Neural progenitor cell (in vitro differentiated cells): ENCODE measurements at regions not wholly inside any gene's neighbourhood (a gene's known extent, or its start where the extent isn't known, plus 50 kb on each side); places are given as distances from the start of the nearest gene placed in this dataset.
A peak's percentile ranks its signal among the peaks of the same experiment; 100 is the strongest.

Source experiments
- DNase-seq: peaks from one replicate; pipeline ENCODE4 v3.0.0-alpha.2; 2016; ENCODE audit warnings: low spot score
- H2AFZ ChIP-seq: fragments of 200-600 bp; sonication (generic); replicated peaks from 2 replicates; pipeline ENCODE4 v1.6.1; 2016; ENCODE audit warnings: antibody characterized with exemption
- H3F3A ChIP-seq: fragments of 200-600 bp; sonication (generic); 2 replicates; pipeline ENCODE4 v1.6.1; 2016; ENCODE audit warnings: antibody characterized with exemption, low read depth
- H3K27ac ChIP-seq: fragments of 200-600 bp; sonication (generic); 2 replicates; pipeline ENCODE4 v1.5.1; 2016; ENCODE audit warnings: mild to moderate bottlenecking
- H3K27me3 ChIP-seq: fragments of 200-600 bp; sonication (generic); 2 replicates; pipeline ENCODE4 v1.6.1; 2016; ENCODE audit warnings: mild to moderate bottlenecking, moderate library complexity
- H3K36me3 ChIP-seq: fragments of 200-600 bp; sonication (generic); 2 replicates; pipeline ENCODE4 v1.5.1; 2016
- H3K4me1 ChIP-seq: fragments of 200-600 bp; sonication (generic); 2 replicates; pipeline ENCODE4 v1.6.1; 2016; ENCODE audit warnings: mixed run types
- H3K4me2 ChIP-seq: fragments of 200-600 bp; sonication (generic); 2 replicates; pipeline ENCODE4 v1.6.1; 2016
- H3K4me3 ChIP-seq: fragments of 200-600 bp; sonication (generic); 2 replicates; pipeline ENCODE4 v1.5.1; 2016
- H3K79me2 ChIP-seq: fragments of 200-600 bp; sonication (generic); 2 replicates; pipeline ENCODE4 v1.6.1; 2016; ENCODE audit warnings: low read depth
- H3K9ac ChIP-seq: fragments of 200-600 bp; sonication (generic); 2 replicates; pipeline ENCODE4 v1.6.1; 2016
- H3K9me3 ChIP-seq: fragments of 200-600 bp; sonication (generic); 2 replicates; pipeline ENCODE4 v1.5.1; 2016; ENCODE audit warnings: low read depth
- H4K20me1 ChIP-seq: fragments of 200-600 bp; sonication (generic); 2 replicates; pipeline ENCODE4 v1.6.1; 2016; ENCODE audit warnings: low read depth
- H3K27ac Mint-ChIP-seq: 3 replicates; pipeline ENCODE4 v1.8.0; 2021; ENCODE audit warnings: mixed read lengths
- H3K27me3 Mint-ChIP-seq: 2 replicates; pipeline ENCODE4 v1.8.0; 2022; ENCODE audit warnings: low read depth, mild to moderate bottlenecking, inconsistent platforms, moderate library complexity, mixed read lengths; ENCODE audit not compliant: insufficient read depth
- H3K36me3 Mint-ChIP-seq: 3 replicates; pipeline ENCODE4 v1.8.0; 2021; ENCODE audit warnings: mixed read lengths
- H3K4me1 Mint-ChIP-seq: 3 replicates; pipeline ENCODE4 v1.8.0; 2021; ENCODE audit warnings: mixed read lengths
- H3K4me3 Mint-ChIP-seq: 3 replicates; pipeline ENCODE4 v1.8.0; 2021; ENCODE audit warnings: mild to moderate bottlenecking, moderate library complexity, mixed read lengths
- H3K9me3 Mint-ChIP-seq: 3 replicates; pipeline ENCODE4 v1.8.0; 2020; ENCODE audit warnings: mixed read lengths
- CTCF ChIP-seq: fragments of 200-600 bp; sonication (generic); IDR thresholded peaks from 2 replicates; pipeline ENCODE4 v1.5.1; 2017; ENCODE audit warnings: antibody characterized with exemption, mild to moderate bottlenecking
- EZH2 ChIP-seq: fragments of 200-600 bp; sonication (generic); IDR thresholded peaks from 2 replicates; pipeline ENCODE4 v1.6.1; 2017; ENCODE audit warnings: antibody characterized with exemption, mild to moderate bottlenecking, moderate library complexity
- EZH2phosphoT487 ChIP-seq: fragments of 200-600 bp; sonication (generic); IDR thresholded peaks from 2 replicates; pipeline ENCODE4 v1.6.1; 2017; ENCODE audit warnings: antibody characterized with exemption

- Histone ChIP-seq H3K9me3 (no peaks in the 10 kb centered on the region), H3K4me1 (peaks cover 2% of the 10 kb centered on the region), H3F3A (no peaks in the 10 kb centered on the region), H3K79me2 (no peaks in the 10 kb centered on the region), H3K27me3 (no peaks in the 10 kb centered on the region), H3K9ac (no peak overlapping the region), H4K20me1 (no peaks in the 10 kb centered on the region), H3K27ac (no peak overlapping the region), H3K4me2 (no peak overlapping the region), H3K36me3 (no peaks in the 10 kb centered on the region), H3K4me3 (no peak overlapping the region), H2AFZ (no peak overlapping the region)
- H3K4me1 Mint-ChIP-seq: peaks cover 11% of the 10 kb centered on the region
- no peak overlapping the region for H3K4me3 Mint-ChIP-seq
- no peaks in the 10 kb centered on the region for H3K36me3 Mint-ChIP-seq
- no peaks in the 10 kb centered on the region for H3K9me3 Mint-ChIP-seq
- TF ChIP-seq EZH2phosphoT487 (no peak), EZH2 (no peak), CTCF (no peak)
- peaks cover 9% of the 10 kb centered on the region for H3K27me3 Mint-ChIP-seq
- no peak for DNase-seq
- H3K27ac Mint-ChIP-seq: no peak overlapping the region
These were observed 123.8 kb upstream of the SHB start for GRCh38 chr9:38192731-38193265.

GRCh38 chr9:38186404-38187115, 117.5 kb upstream of the SHB start:
- peaks cover 25% of the 10 kb centered on the region for H3K4me1 Mint-ChIP-seq
- H3K27ac Mint-ChIP-seq: no peak overlapping the region
- no peaks in the 10 kb centered on the region for H3K27me3 ChIP-seq
- no peaks in the 10 kb centered on the region for H3K9me3 Mint-ChIP-seq
- H2AFZ ChIP-seq: peak overlapping the region; percentile 89
- no peaks in the 10 kb centered on the region for H3K9me3 ChIP-seq
- peaks cover 11% of the 10 kb centered on the region for H3K4me1 ChIP-seq
- no peaks in the 10 kb centered on the region for H3K79me2 ChIP-seq
- no peak overlapping the region for H3K27ac ChIP-seq
- H3K4me3 ChIP-seq: no peak overlapping the region
- no peak overlapping the region for H3K4me2 ChIP-seq
- H3K27me3 Mint-ChIP-seq: peaks cover 9% of the 10 kb centered on the region
- no peaks in the 10 kb centered on the region for H4K20me1 ChIP-seq
- no peak overlapping the region for H3K4me3 Mint-ChIP-seq
- DNase-seq: no peak
- H3F3A ChIP-seq: no peaks in the 10 kb centered on the region
- H3K36me3 ChIP-seq: no peaks in the 10 kb centered on the region
- no peak overlapping the region for H3K9ac ChIP-seq
- TF ChIP-seq CTCF (no peak), EZH2 (no peak), EZH2phosphoT487 (no peak)
- H3K36me3 Mint-ChIP-seq: no peaks in the 10 kb centered on the region

- Histone ChIP-seq H3K27ac (no peak overlapping the region), H3K4me1 (peaks cover 11% of the 10 kb centered on the region), H4K20me1 (no peaks in the 10 kb centered on the region), H3K4me3 (no peak overlapping the region), H3K27me3 (no peaks in the 10 kb centered on the region), H3K9me3 (no peaks in the 10 kb centered on the region), H3K9ac (no peak overlapping the region), H3K36me3 (no peaks in the 10 kb centered on the region), H2AFZ (no peak overlapping the region), H3K79me2 (no peaks in the 10 kb centered on the region), H3F3A (no peaks in the 10 kb centered on the region), H3K4me2 (no peak overlapping the region)
- DNase-seq: no peak
- H3K9me3 Mint-ChIP-seq: no peaks in the 10 kb centered on the region
- H3K36me3 Mint-ChIP-seq: no peaks in the 10 kb centered on the region
- H3K27ac Mint-ChIP-seq: no peak overlapping the region
- TF ChIP-seq CTCF (no peak), EZH2 (no peak), EZH2phosphoT487 (no peak)
- H3K4me1 Mint-ChIP-seq: peaks cover 28% of the 10 kb centered on the region
- H3K27me3 Mint-ChIP-seq: peaks cover 11% of the 10 kb centered on the region
- no peak overlapping the region for H3K4me3 Mint-ChIP-seq
These were observed 116.8 kb upstream of the SHB start for GRCh38 chr9:38185647-38186403.
